H9 (cell line): ENCODE measurements at regions not wholly inside any gene's neighbourhood (a gene's known extent, or its start where the extent isn't known, plus 50 kb on each side); places are given as distances from the start of the nearest gene placed in this dataset.

Experiments used
- DNase-seq: peaks from one replicate; pipeline ENCODE4 v3.0.0-alpha.2; 2017
- H2AFZ ChIP-seq: one replicate; pipeline ENCODE4 v1.6.1; 2013; ENCODE audit warnings: mild to moderate bottlenecking, low read length, control low read depth, moderate library complexity
- H2AK5ac ChIP-seq: 2 replicates; pipeline ENCODE4 v1.6.1; 2013; ENCODE audit warnings: low read length, control low read depth, mixed read lengths; ENCODE audit not compliant: insufficient read length
- H2BK120ac ChIP-seq: one replicate; pipeline ENCODE4 v1.6.1; 2013; ENCODE audit warnings: low read depth, mild to moderate bottlenecking, low read length, control low read depth, inconsistent platforms; ENCODE audit not compliant: poor library complexity, severe bottlenecking
- H2BK12ac ChIP-seq: 2 replicates; pipeline ENCODE4 v1.6.1; 2013; ENCODE audit warnings: low read length, control low read depth, mixed read lengths, low read depth; ENCODE audit not compliant: insufficient read length
- H2BK15ac ChIP-seq: 2 replicates; pipeline ENCODE4 v1.6.1; 2013; ENCODE audit warnings: low read depth, low read length, control low read depth
- H2BK20ac ChIP-seq: one replicate; pipeline ENCODE4 v1.6.1; 2013; ENCODE audit warnings: low read depth, mild to moderate bottlenecking, low read length, control low read depth, inconsistent platforms; ENCODE audit not compliant: poor library complexity, severe bottlenecking
- H2BK5ac ChIP-seq: 2 replicates; pipeline ENCODE4 v1.6.1; 2013; ENCODE audit warnings: low read length, control low read depth, mixed read lengths; ENCODE audit not compliant: insufficient read length
- H3K14ac ChIP-seq: 2 replicates; pipeline ENCODE4 v1.6.1; 2013; ENCODE audit warnings: low read length, control low read depth; ENCODE audit not compliant: insufficient read depth
- H3K18ac ChIP-seq: 2 replicates; pipeline ENCODE4 v1.6.1; 2013; ENCODE audit warnings: low read depth, mild to moderate bottlenecking, mixed read lengths, low read length, control low read depth; ENCODE audit not compliant: insufficient read length
- H3K23ac ChIP-seq: 2 replicates; pipeline ENCODE4 v1.6.1; 2013; ENCODE audit warnings: low read length, control low read depth, mixed read lengths, low read depth; ENCODE audit not compliant: insufficient read length
- H3K23me2 ChIP-seq: 2 replicates; pipeline ENCODE4 v1.6.1; 2013; ENCODE audit warnings: low read depth, mild to moderate bottlenecking, mixed read lengths, low read length, control low read depth; ENCODE audit not compliant: insufficient read length, poor library complexity, severe bottlenecking
- H3K27ac ChIP-seq: 2 replicates; pipeline ENCODE4 v1.5.1; 2013; ENCODE audit warnings: low read length, control low read depth, mixed read lengths, low read depth; ENCODE audit not compliant: insufficient read length
- H3K27me3 ChIP-seq: 2 replicates; pipeline ENCODE4 v1.6.1; 2013; ENCODE audit warnings: low read length, control low read depth, inconsistent platforms; ENCODE audit not compliant: insufficient read depth
- H3K4ac ChIP-seq: 2 replicates; pipeline ENCODE4 v1.6.1; 2013; ENCODE audit warnings: low read depth, mild to moderate bottlenecking, control low read depth, inconsistent platforms, low read length, moderate library complexity
- H3K4me1 ChIP-seq: 2 replicates; pipeline ENCODE4 v1.6.1; 2013; ENCODE audit warnings: low read length, control low read depth, inconsistent platforms; ENCODE audit not compliant: insufficient read depth
- H3K4me2 ChIP-seq: 2 replicates; pipeline ENCODE4 v1.6.1; 2013; ENCODE audit warnings: low read length, control low read depth, mixed read lengths; ENCODE audit not compliant: insufficient read length, insufficient read depth
- H3K56ac ChIP-seq: 2 replicates; pipeline ENCODE4 v1.6.1; 2013; ENCODE audit warnings: low read depth, mild to moderate bottlenecking, mixed read lengths, low read length, control low read depth; ENCODE audit not compliant: insufficient read length
- H3K79me1 ChIP-seq: 2 replicates; pipeline ENCODE4 v1.6.1; 2013; ENCODE audit warnings: low read depth, mild to moderate bottlenecking, moderate library complexity, low read length, control low read depth, inconsistent platforms; ENCODE audit not compliant: insufficient read depth, poor library complexity, severe bottlenecking
- H3K79me2 ChIP-seq: 2 replicates; pipeline ENCODE4 v1.6.1; 2013; ENCODE audit warnings: low read length, control low read depth, inconsistent platforms; ENCODE audit not compliant: insufficient read depth
- H3K9ac ChIP-seq: 2 replicates; pipeline ENCODE4 v1.6.1; 2013; ENCODE audit warnings: low read length, control low read depth, mixed read lengths; ENCODE audit not compliant: insufficient read length; ENCODE audit errors: extremely low read depth
- H3K9me3 ChIP-seq: one replicate; pipeline ENCODE4 v1.6.1; 2013; ENCODE audit warnings: low read depth, low read length, inconsistent platforms; ENCODE audit not compliant: control insufficient read depth
- H3T11ph ChIP-seq: one replicate; pipeline ENCODE4 v1.6.1; 2013; ENCODE audit warnings: mild to moderate bottlenecking, low read length, control low read depth, inconsistent platforms
- H4K20me1 ChIP-seq: one replicate; pipeline ENCODE4 v1.6.1; 2013; ENCODE audit not compliant: control insufficient read depth, insufficient read length, insufficient read depth
- H4K5ac ChIP-seq: 2 replicates; pipeline ENCODE4 v1.6.1; 2013; ENCODE audit warnings: low read depth, mild to moderate bottlenecking, mixed read lengths, low read length, control low read depth; ENCODE audit not compliant: insufficient read length
- H4K8ac ChIP-seq: replicated peaks from 2 replicates; pipeline ENCODE4 v1.6.1; 2013; ENCODE audit warnings: low read length, control low read depth, mixed read lengths, low read depth; ENCODE audit not compliant: insufficient read length
- H4K91ac ChIP-seq: 2 replicates; pipeline ENCODE4 v1.6.1; 2013; ENCODE audit warnings: low read depth, mild to moderate bottlenecking, moderate library complexity, mixed read lengths, low read length, control low read depth; ENCODE audit not compliant: insufficient read length
- H3K27ac Mint-ChIP-seq, 3 experiments: 2 replicates in 2 of 3; 3 replicates in 1 of 3; pipeline ENCODE4 v1.8.0; 2020 to 2021; ENCODE audit warnings: mixed read lengths in 3 of 3, mild to moderate bottlenecking in 1 of 3, moderate library complexity in 1 of 3
- H3K27me3 Mint-ChIP-seq: 2 replicates; pipeline ENCODE4 v1.8.0; 2021; ENCODE audit warnings: low read depth, mild to moderate bottlenecking, moderate library complexity, mixed read lengths
- H3K36me3 Mint-ChIP-seq, 3 experiments: 2 replicates in 2 of 3; 3 replicates in 1 of 3; pipeline ENCODE4 v1.8.0; 2020 to 2021; ENCODE audit warnings: low read depth in 3 of 3, mixed read lengths in 3 of 3; ENCODE audit not compliant: insufficient read depth in 1 of 3
- H3K4me1 Mint-ChIP-seq, 2 experiments: 2 replicates each; pipeline ENCODE4 v1.8.0; 2020; ENCODE audit warnings: mixed read lengths in 2 of 2
- H3K4me3 Mint-ChIP-seq, 2 experiments: 2 replicates in 1 of 2; 3 replicates in 1 of 2; pipeline ENCODE4 v1.8.0; 2020 to 2021; ENCODE audit warnings: mild to moderate bottlenecking in 2 of 2, mixed read lengths in 2 of 2, moderate library complexity in 1 of 2
- H3K9me3 Mint-ChIP-seq, 2 experiments: 2 replicates in 1 of 2; 3 replicates in 1 of 2; pipeline ENCODE4 v1.8.0; 2020; ENCODE audit warnings: mild to moderate bottlenecking in 2 of 2, mixed read lengths in 2 of 2, moderate library complexity in 1 of 2
- WGBS: extraction: QIAGEN DNeasy Blood & Tissue Kit; methylation state at CpG from one replicate; pipeline ENCODE4 v1.1.7; 2013; ENCODE audit warnings: missing lambda C conversion rate, low lambda C conversion rate, mixed read lengths; ENCODE audit not compliant: insufficient read length; ENCODE audit errors: extremely low coverage; 5-methylcytosine and 5-hydroxymethylcytosine counted together
- TF ChIP-seq, protein P1 (sequence below): fragments of 200-600 bp; sonication (generic); conservative IDR thresholded peaks from 3 replicates; pipeline ENCODE4 v1.8.0; 2021; ENCODE audit warnings: antibody characterized with exemption, mild to moderate bottlenecking

DNA sequence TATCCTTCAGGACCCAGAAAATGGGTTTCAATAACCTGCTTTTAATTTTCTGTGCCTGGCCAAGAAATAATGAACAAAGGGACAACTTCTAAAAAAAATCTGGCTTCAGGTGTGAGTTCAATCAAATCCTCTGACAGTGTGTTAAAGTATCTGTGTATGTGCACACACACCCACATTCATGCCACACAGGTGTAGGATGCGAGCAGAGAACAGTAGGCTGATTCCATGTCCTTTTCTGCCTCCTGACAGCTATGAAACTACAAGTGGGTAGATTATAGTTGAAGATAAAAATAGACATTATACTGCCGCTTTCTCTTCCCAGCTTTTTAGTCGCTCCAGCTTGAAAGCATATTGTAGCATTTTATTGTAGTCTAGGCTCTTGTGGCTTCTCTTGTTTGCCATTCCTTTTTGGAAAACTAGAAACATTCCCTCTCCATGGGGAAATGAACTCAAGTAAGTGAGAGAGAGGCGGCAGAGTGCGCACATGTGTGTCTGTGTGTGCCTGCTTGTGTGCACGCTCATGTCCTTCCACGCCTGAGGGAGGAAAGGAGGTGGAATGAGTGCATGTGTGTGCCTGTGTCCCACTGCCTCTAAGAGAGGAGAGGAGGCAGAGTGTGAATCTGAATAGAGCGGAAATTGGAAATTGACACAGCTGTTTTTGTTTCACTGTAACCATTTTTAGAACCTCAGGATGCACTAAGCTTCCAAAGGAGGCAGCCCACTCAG, 273.0 kb downstream of the ELAVL2 start:
- H2BK15ac ChIP-seq = no peak overlapping the region
- no peaks in the 10 kb centered on the region for H4K20me1 ChIP-seq
- no peak overlapping the region for H3K4ac ChIP-seq
- H3K27ac ChIP-seq = no peak overlapping the region
- no peak overlapping the region for H3T11ph ChIP-seq
- no peaks in the 10 kb centered on the region for H3K4me1 ChIP-seq
- H2BK5ac ChIP-seq = no peak overlapping the region
- no peak overlapping the region for H2AFZ ChIP-seq
- H3K9ac ChIP-seq = no peak overlapping the region
- no peak overlapping the region for H3K23ac ChIP-seq
- H2BK12ac ChIP-seq = no peak overlapping the region
- TF ChIP-seq, protein P1, sequence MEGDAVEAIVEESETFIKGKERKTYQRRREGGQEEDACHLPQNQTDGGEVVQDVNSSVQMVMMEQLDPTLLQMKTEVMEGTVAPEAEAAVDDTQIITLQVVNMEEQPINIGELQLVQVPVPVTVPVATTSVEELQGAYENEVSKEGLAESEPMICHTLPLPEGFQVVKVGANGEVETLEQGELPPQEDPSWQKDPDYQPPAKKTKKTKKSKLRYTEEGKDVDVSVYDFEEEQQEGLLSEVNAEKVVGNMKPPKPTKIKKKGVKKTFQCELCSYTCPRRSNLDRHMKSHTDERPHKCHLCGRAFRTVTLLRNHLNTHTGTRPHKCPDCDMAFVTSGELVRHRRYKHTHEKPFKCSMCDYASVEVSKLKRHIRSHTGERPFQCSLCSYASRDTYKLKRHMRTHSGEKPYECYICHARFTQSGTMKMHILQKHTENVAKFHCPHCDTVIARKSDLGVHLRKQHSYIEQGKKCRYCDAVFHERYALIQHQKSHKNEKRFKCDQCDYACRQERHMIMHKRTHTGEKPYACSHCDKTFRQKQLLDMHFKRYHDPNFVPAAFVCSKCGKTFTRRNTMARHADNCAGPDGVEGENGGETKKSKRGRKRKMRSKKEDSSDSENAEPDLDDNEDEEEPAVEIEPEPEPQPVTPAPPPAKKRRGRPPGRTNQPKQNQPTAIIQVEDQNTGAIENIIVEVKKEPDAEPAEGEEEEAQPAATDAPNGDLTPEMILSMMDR = no peak
- no peak overlapping the region for H3K4me3 Mint-ChIP-seq
- H3K23me2 ChIP-seq = no peaks in the 10 kb centered on the region
- no peaks in the 10 kb centered on the region; a peak in 1 of 7 replicates for H3K36me3 Mint-ChIP-seq
- no peak overlapping the region for H3K27ac Mint-ChIP-seq
- no peak overlapping the region for H2BK120ac ChIP-seq
- H3K56ac ChIP-seq = no peak overlapping the region
- no peaks in the 10 kb centered on the region for H3K79me1 ChIP-seq
- H3K4me1 Mint-ChIP-seq = peaks cover 19 to 24% of the 10 kb centered on the region in 2 experiments
- H3K14ac ChIP-seq = no peak overlapping the region
- DNase-seq = no peak
- H3K27me3 Mint-ChIP-seq = peaks cover 4% of the 10 kb centered on the region; the same call in 1 of the 2 replicates
- no peak overlapping the region for H2AK5ac ChIP-seq
- H4K5ac ChIP-seq = no peak overlapping the region
- H3K27me3 ChIP-seq = no peaks in the 10 kb centered on the region
- no peaks in the 10 kb centered on the region; a peak in 1 of 5 replicates for H3K9me3 Mint-ChIP-seq
- H3K18ac ChIP-seq = no peak overlapping the region
- no peak overlapping the region for H4K91ac ChIP-seq
- H3K4me2 ChIP-seq = no peak overlapping the region
- no peak overlapping the region for H4K8ac ChIP-seq
- H3K9me3 ChIP-seq = no peaks in the 10 kb centered on the region
- WGBS = no CpG with 5 or more reads among the region's 8 CpGs
- H2BK20ac ChIP-seq = no peak overlapping the region
- H3K79me2 ChIP-seq = no peaks in the 10 kb centered on the region
